WTC11 (cell line): ENCODE measurements at regions not wholly inside any gene's neighbourhood (a gene's known extent, or its start where the extent isn't known, plus 50 kb on each side); places are given as distances from the start of the nearest gene placed in this dataset.

ENCODE experiments used
- CREB1 ChIP-seq: sonication (generic); formaldehyde crosslinking; IDR thresholded peaks from 2 replicates; pipeline ENCODE4 v1.8.0; 2023; ENCODE audit warnings: mild to moderate bottlenecking, missing genetic modification reagents
- ELF4 ChIP-seq: sonication (generic); formaldehyde crosslinking; IDR thresholded peaks from 2 replicates; pipeline ENCODE4 v1.8.1; 2022; ENCODE audit warnings: low read depth, mild to moderate bottlenecking, moderate library complexity, missing genetic modification reagents
- IRF2 ChIP-seq: sonication (generic); formaldehyde crosslinking; IDR thresholded peaks from 2 replicates; pipeline ENCODE4 v1.8.0; 2022; ENCODE audit warnings: low read depth, missing genetic modification reagents, borderline replicate concordance
- JUN ChIP-seq: sonication (generic); formaldehyde crosslinking; IDR thresholded peaks from 2 replicates; pipeline ENCODE4 v1.8.0; 2023; ENCODE audit warnings: mild to moderate bottlenecking, missing genetic modification reagents
- NFYB ChIP-seq: sonication (generic); formaldehyde crosslinking; conservative IDR thresholded peaks from 2 replicates; pipeline ENCODE4 v1.8.0; 2022; ENCODE audit warnings: low read depth, missing genetic modification reagents
- SMAD3 ChIP-seq: sonication (generic); formaldehyde crosslinking; IDR thresholded peaks from 2 replicates; pipeline ENCODE4 v1.8.0; 2022; ENCODE audit warnings: missing genetic modification reagents, mild to moderate bottlenecking, borderline replicate concordance
- SP1 ChIP-seq: sonication (generic); formaldehyde crosslinking; conservative IDR thresholded peaks from 2 replicates; pipeline ENCODE4 v1.8.1; 2022; ENCODE audit warnings: missing genetic modification reagents
- TCF7 ChIP-seq: sonication (generic); formaldehyde crosslinking; IDR thresholded peaks from 2 replicates; pipeline ENCODE4 v1.8.0; 2022; ENCODE audit warnings: mild to moderate bottlenecking, low read depth, missing genetic modification reagents, moderate library complexity
- ZNF423 ChIP-seq: fragments of 250-450 bp; sonication (Bioruptor Pico); IDR thresholded peaks from 2 replicates; pipeline ENCODE4 v2.1.2; 2022; ENCODE audit warnings: mild to moderate bottlenecking, moderate library complexity
- TF ChIP-seq, protein P1 (sequence below): fragments of 200-600 bp; IDR thresholded peaks from 2 replicates; pipeline ENCODE4 v1.8.0; 2022; ENCODE audit warnings: antibody characterized with exemption
- TF ChIP-seq, protein P2 (sequence below): sonication (generic); formaldehyde crosslinking; IDR thresholded peaks from 2 replicates; pipeline ENCODE4 v1.8.0; 2022; ENCODE audit warnings: mild to moderate bottlenecking, missing genetic modification reagents
- TF ChIP-seq, protein P3 (sequence below): sonication (generic); formaldehyde crosslinking; IDR thresholded peaks from 2 replicates; pipeline ENCODE4 v1.8.0; 2022; ENCODE audit warnings: mild to moderate bottlenecking, missing genetic modification reagents
- TF ChIP-seq, protein P4 (sequence below): fragments of 250-450 bp; sonication (Bioruptor Pico); IDR thresholded peaks from 2 replicates; pipeline ENCODE4 v2.1.2; 2022; ENCODE audit warnings: mild to moderate bottlenecking, moderate library complexity
- TF ChIP-seq, protein P5 (sequence below): fragments of 250-450 bp; sonication (Bioruptor Pico); conservative IDR thresholded peaks from 2 replicates; pipeline ENCODE4 v1.9.0; 2021; ENCODE audit warnings: mild to moderate bottlenecking

DNA sequence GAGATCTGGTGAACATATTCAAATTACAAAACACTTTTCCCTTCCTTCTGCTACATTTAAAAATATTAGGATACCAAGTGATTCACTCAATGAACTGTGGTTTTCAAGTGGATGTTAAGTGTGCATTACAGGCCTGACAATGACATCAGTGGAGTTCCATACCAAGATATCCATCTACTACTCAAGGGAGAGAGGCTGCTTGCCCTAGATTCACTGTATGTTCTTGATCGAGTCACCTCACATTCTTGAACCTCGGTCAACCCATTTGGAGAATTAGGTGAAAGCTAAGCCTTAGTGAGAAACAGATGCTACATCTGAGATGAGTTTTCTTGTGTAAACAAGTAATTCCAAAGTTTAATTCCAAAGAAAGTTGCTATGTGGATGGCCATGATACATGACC lies 142.2 kb downstream of the FGF10 start:
- TF ChIP-seq, protein P1, sequence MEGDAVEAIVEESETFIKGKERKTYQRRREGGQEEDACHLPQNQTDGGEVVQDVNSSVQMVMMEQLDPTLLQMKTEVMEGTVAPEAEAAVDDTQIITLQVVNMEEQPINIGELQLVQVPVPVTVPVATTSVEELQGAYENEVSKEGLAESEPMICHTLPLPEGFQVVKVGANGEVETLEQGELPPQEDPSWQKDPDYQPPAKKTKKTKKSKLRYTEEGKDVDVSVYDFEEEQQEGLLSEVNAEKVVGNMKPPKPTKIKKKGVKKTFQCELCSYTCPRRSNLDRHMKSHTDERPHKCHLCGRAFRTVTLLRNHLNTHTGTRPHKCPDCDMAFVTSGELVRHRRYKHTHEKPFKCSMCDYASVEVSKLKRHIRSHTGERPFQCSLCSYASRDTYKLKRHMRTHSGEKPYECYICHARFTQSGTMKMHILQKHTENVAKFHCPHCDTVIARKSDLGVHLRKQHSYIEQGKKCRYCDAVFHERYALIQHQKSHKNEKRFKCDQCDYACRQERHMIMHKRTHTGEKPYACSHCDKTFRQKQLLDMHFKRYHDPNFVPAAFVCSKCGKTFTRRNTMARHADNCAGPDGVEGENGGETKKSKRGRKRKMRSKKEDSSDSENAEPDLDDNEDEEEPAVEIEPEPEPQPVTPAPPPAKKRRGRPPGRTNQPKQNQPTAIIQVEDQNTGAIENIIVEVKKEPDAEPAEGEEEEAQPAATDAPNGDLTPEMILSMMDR: no peak
- TF ChIP-seq, protein P2, sequence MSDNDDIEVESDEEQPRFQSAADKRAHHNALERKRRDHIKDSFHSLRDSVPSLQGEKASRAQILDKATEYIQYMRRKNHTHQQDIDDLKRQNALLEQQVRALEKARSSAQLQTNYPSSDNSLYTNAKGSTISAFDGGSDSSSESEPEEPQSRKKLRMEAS (CRISPR knock-in tag): no peak
- TF ChIP-seq JUN (CRISPR knock-in tag) (no peak), ZNF423 (CRISPR knock-in tag) (no peak), SP1 (CRISPR knock-in tag) (no peak), NFYB (CRISPR knock-in tag) (no peak), TCF7 (CRISPR knock-in tag) (no peak), ELF4 (CRISPR knock-in tag) (no peak), IRF2 (CRISPR knock-in tag) (no peak), SMAD3 (no peak), CREB1 (no peak)
- TF ChIP-seq, protein P3, sequence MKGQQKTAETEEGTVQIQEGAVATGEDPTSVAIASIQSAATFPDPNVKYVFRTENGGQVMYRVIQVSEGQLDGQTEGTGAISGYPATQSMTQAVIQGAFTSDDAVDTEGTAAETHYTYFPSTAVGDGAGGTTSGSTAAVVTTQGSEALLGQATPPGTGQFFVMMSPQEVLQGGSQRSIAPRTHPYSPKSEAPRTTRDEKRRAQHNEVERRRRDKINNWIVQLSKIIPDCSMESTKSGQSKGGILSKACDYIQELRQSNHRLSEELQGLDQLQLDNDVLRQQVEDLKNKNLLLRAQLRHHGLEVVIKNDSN (CRISPR knock-in tag): no peak
- TF ChIP-seq, protein P4, sequence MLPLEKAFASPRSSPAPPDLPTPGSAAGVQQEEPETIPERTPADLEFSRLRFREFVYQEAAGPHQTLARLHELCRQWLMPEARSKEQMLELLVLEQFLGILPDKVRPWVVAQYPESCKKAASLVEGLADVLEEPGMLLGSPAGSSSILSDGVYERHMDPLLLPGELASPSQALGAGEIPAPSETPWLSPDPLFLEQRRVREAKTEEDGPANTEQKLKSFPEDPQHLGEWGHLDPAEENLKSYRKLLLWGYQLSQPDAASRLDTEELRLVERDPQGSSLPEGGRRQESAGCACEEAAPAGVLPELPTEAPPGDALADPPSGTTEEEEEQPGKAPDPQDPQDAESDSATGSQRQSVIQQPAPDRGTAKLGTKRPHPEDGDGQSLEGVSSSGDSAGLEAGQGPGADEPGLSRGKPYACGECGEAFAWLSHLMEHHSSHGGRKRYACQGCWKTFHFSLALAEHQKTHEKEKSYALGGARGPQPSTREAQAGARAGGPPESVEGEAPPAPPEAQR: no peak
- TF ChIP-seq, protein P5, sequence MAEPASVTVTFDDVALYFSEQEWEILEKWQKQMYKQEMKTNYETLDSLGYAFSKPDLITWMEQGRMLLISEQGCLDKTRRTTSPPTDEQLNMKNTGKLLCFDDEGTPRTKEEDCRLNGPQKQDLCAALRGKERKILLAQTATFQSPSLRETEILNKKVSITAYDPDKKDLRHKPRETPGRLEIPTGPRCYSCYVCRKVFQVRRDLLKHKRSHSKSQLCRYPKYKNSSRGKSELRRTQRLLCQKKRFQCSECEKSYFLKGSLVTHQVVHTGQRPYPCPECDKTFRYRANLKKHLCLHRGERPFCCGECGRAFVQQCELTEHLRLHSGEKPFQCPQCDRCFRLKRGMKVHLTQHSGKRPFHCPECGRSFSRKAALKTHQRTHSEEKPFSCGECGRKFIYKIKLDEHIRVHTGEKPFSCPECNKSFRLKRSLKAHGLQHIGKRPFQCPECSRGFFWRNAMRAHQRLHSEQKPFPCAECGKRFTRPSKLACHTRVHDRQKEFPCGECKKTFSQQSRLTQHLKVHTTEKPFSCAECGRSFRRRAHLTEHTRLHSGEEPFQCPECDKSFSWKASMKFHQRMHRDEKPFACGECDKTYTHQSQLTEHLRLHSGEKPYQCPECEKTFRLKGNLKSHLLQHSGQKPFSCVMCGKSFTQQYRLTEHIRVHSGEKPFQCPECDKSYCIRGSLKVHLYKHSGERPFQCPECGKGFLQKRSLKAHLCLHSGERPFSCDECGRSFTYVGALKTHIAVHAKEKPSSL (CRISPR knock-in tag): no peak
